ENCODE measurements at regions not wholly inside any gene's neighbourhood (a gene's known extent, or its start where the extent isn't known, plus 50 kb on each side); places are given as distances from the start of the nearest gene placed in this dataset.

GRCh38 chr18:10261344-10262276 is 192.8 kb upstream of the APCDD1 start:
- H3K4me3 Mint-ChIP-seq: no peak overlapping the region; a peak in 1 of 5 replicates
- no peak overlapping the region for H3K9ac ChIP-seq (ENCODE audit: extremely low read depth, insufficient read length, low read length)
- H3K27ac ChIP-seq (ENCODE audit: insufficient read length, low read depth, low read length): no peak overlapping the region
- H4K91ac ChIP-seq (ENCODE audit: insufficient read length, low read depth, low read length): no peak overlapping the region
- no peaks in the 10 kb centered on the region for H3K79me1 ChIP-seq (ENCODE audit: insufficient read depth, low read depth, low read length, poor library complexity, severe bottlenecking)
- H2BK5ac ChIP-seq (ENCODE audit: insufficient read length, low read length): no peak overlapping the region
- no peak overlapping the region for H3K18ac ChIP-seq (ENCODE audit: insufficient read length, low read depth, low read length)
- H3K79me2 ChIP-seq (ENCODE audit: insufficient read depth, low read length): no peaks in the 10 kb centered on the region
- no peak for DNase-seq
- H2BK120ac ChIP-seq (ENCODE audit: low read depth, low read length, poor library complexity, severe bottlenecking): no peak overlapping the region
- no peak overlapping the region for H2BK12ac ChIP-seq (ENCODE audit: insufficient read length, low read depth, low read length)
- H3K4me1 Mint-ChIP-seq: no peaks in the 10 kb centered on the region
- no peak overlapping the region for H3K4ac ChIP-seq (ENCODE audit: low read depth, low read length)
- H3T11ph ChIP-seq (ENCODE audit: low read length): no peak overlapping the region
- H4K8ac ChIP-seq (replicated peaks; ENCODE audit: insufficient read length, low read depth, low read length): no peak overlapping the region
- H2AFZ ChIP-seq (ENCODE audit: low read length): no peak overlapping the region
- peaks cover 15 to 27% of the 10 kb centered on the region in 2 experiments for H3K9me3 Mint-ChIP-seq
- H3K27ac Mint-ChIP-seq: no peak overlapping the region
- no peak overlapping the region for H2AK5ac ChIP-seq (ENCODE audit: insufficient read length, low read length)
- TF ChIP-seq, protein P1, sequence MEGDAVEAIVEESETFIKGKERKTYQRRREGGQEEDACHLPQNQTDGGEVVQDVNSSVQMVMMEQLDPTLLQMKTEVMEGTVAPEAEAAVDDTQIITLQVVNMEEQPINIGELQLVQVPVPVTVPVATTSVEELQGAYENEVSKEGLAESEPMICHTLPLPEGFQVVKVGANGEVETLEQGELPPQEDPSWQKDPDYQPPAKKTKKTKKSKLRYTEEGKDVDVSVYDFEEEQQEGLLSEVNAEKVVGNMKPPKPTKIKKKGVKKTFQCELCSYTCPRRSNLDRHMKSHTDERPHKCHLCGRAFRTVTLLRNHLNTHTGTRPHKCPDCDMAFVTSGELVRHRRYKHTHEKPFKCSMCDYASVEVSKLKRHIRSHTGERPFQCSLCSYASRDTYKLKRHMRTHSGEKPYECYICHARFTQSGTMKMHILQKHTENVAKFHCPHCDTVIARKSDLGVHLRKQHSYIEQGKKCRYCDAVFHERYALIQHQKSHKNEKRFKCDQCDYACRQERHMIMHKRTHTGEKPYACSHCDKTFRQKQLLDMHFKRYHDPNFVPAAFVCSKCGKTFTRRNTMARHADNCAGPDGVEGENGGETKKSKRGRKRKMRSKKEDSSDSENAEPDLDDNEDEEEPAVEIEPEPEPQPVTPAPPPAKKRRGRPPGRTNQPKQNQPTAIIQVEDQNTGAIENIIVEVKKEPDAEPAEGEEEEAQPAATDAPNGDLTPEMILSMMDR (conservative IDR thresholded peaks at IDR 0.05): no peak
- H4K5ac ChIP-seq (ENCODE audit: insufficient read length, low read depth, low read length): no peak overlapping the region
- no peak overlapping the region for H3K23ac ChIP-seq (ENCODE audit: insufficient read length, low read depth, low read length)
- H4K20me1 ChIP-seq (ENCODE audit: control insufficient read depth, insufficient read depth, insufficient read length): no peaks in the 10 kb centered on the region
- H3K4me1 ChIP-seq (ENCODE audit: insufficient read depth, low read length): no peaks in the 10 kb centered on the region
- no peaks in the 10 kb centered on the region for H3K27me3 ChIP-seq (ENCODE audit: insufficient read depth, low read length)
- H2BK15ac ChIP-seq (ENCODE audit: low read depth, low read length): no peak overlapping the region
- H3K23me2 ChIP-seq (ENCODE audit: insufficient read length, low read depth, low read length, poor library complexity, severe bottlenecking): no peaks in the 10 kb centered on the region
- H3K9me3 ChIP-seq (ENCODE audit: control insufficient read depth, low read depth, low read length): no peaks in the 10 kb centered on the region
- no peak overlapping the region for H3K4me2 ChIP-seq (ENCODE audit: insufficient read depth, insufficient read length, low read length)
- peaks cover 2% of the 10 kb centered on the region; the same call in 1 of the 2 replicates for H3K27me3 Mint-ChIP-seq (ENCODE audit: low read depth)
- H3K56ac ChIP-seq (ENCODE audit: insufficient read length, low read depth, low read length): no peak overlapping the region
- no peak overlapping the region for H3K14ac ChIP-seq (ENCODE audit: insufficient read depth, low read length)
- no CpG with 5 or more reads among the region's 5 CpGs for WGBS (ENCODE audit: extremely low coverage, insufficient read length, low lambda C conversion rate)
- no peak overlapping the region for H2BK20ac ChIP-seq (ENCODE audit: low read depth, low read length, poor library complexity, severe bottlenecking)
- H3K36me3 Mint-ChIP-seq (ENCODE audit: insufficient read depth in 1 of 3, low read depth in 3 of 3): peaks cover 0 to 4% (median 3%) of the 10 kb centered on the region in 3 experiments; a peak in 5 of 7 replicates

Measured in H9 (cell line).